GM12875 (cell line): ENCODE measurements at regions not wholly inside any gene's neighbourhood (a gene's known extent, or its start where the extent isn't known, plus 50 kb on each side); places are given as distances from the start of the nearest gene placed in this dataset.
"Not testable (repeated sequence)": the region's sequence is repeated elsewhere in the genome, so short reads cannot be mapped to it uniquely, and the experiment has no call there.

ENCODE experiments used
- H3K4me3 ChIP-seq: one replicate; pipeline ENCODE4 v1.5.1; 2011; ENCODE audit warnings: low read depth, low read length, control low read depth
- CTCF ChIP-seq: IDR thresholded peaks from 2 replicates; pipeline ENCODE4 v1.5.1; 2011; ENCODE audit warnings: low read depth, mild to moderate bottlenecking, control low read depth, inconsistent platforms, low read length, moderate library complexity, borderline replicate concordance; ENCODE audit not compliant: insufficient read depth

GRCh38 chr17:64723781-64724180 is 61.7 kb upstream of the SMURF2 start:
- no peak overlapping the region for H3K4me3 ChIP-seq
- no peak for TF ChIP-seq CTCF

- not testable (repeated sequence) for H3K4me3 ChIP-seq
These were observed 59.4 kb upstream of the SMURF2 start for GRCh38 chr17:64721556-64721955.

GRCh38 chr17:64720253-64720652 is 58.1 kb upstream of the SMURF2 start:
- H3K4me3 ChIP-seq: not testable (repeated sequence)

- not testable (repeated sequence) for H3K4me3 ChIP-seq
These were observed 57.4 kb upstream of the SMURF2 start for GRCh38 chr17:64719517-64719916.

- H3K4me3 ChIP-seq: not testable (repeated sequence)
These were observed 56.7 kb upstream of the SMURF2 start for GRCh38 chr17:64718816-64719215.

- no peak for TF ChIP-seq CTCF
- no peak overlapping the region for H3K4me3 ChIP-seq
These were observed 56.0 kb upstream of the SMURF2 start for GRCh38 chr17:64718058-64718457.

GRCh38 chr17:64716496-64716895 is 54.4 kb upstream of the SMURF2 start:
- H3K4me3 ChIP-seq: not testable (repeated sequence)

- H3K4me3 ChIP-seq: not testable (repeated sequence)
These were observed 51.7 kb upstream of the SMURF2 start for GRCh38 chr17:64713786-64714185.

- not testable (repeated sequence) for H3K4me3 ChIP-seq
These were observed 50.6 kb upstream of the SMURF2 start for GRCh38 chr17:64712557-64713351.
